Natural killer cell (primary cell): ENCODE measurements at regions not wholly inside any gene's neighbourhood (a gene's known extent, or its start where the extent isn't known, plus 50 kb on each side); places are given as distances from the start of the nearest gene placed in this dataset.

ENCODE experiments used
- ATAC-seq, 3 donors: fragments of 150-1000 bp in 2 of 3; fragments of 200-7000 bp in 1 of 3; cut with Tn5 transposase; 1 replicate in 1 of 3; 2 replicates in 2 of 3; pipeline ENCODE4 v1.10.0; 2021; ENCODE audit warnings: mild to moderate bottlenecking in 2 of 3, moderate library complexity in 2 of 3
- DNase-seq, 2 donors: peaks; one replicate each; pipeline versions ENCODE4 v3.0.0 to v3.0.0-alpha.2; 2013 to 2021; ENCODE audit warnings: mixed read lengths in 1 of 2
- H3K27ac ChIP-seq: one replicate; pipeline ENCODE4 v1.5.1; 2013; ENCODE audit warnings: mild to moderate bottlenecking, low read length
- H3K27me3 ChIP-seq: one replicate; pipeline ENCODE4 v1.6.1; 2013; ENCODE audit warnings: low read length; ENCODE audit not compliant: control insufficient read depth, insufficient read depth
- H3K36me3 ChIP-seq: one replicate; pipeline ENCODE4 v1.6.1; 2013; ENCODE audit warnings: low read length; ENCODE audit not compliant: control insufficient read depth, insufficient read depth
- H3K4me1 ChIP-seq: one replicate; pipeline ENCODE4 v1.6.1; 2013; ENCODE audit warnings: low read length; ENCODE audit not compliant: control insufficient read depth, insufficient read depth
- H3K4me3 ChIP-seq: one replicate; pipeline ENCODE4 v1.5.1; 2013; ENCODE audit warnings: low read length
- H3K9me3 ChIP-seq: one replicate; pipeline ENCODE4 v1.6.1; 2013; ENCODE audit warnings: low read length; ENCODE audit not compliant: control insufficient read depth, insufficient read depth
- H3K27ac Mint-ChIP-seq, 2 donors: one replicate each; pipeline ENCODE4 v1.8.0; 2022; ENCODE audit warnings: mild to moderate bottlenecking in 2 of 2, mixed read lengths in 2 of 2, moderate library complexity in 1 of 2
- H3K27me3 Mint-ChIP-seq, 2 donors: one replicate each; pipeline ENCODE4 v1.8.0; 2022; ENCODE audit warnings: low read depth in 2 of 2, mixed read lengths in 2 of 2
- H3K36me3 Mint-ChIP-seq: one replicate; pipeline ENCODE4 v1.8.0; 2022; ENCODE audit warnings: mixed read lengths
- H3K4me1 Mint-ChIP-seq, 2 donors: one replicate each; pipeline ENCODE4 v1.8.0; 2022; ENCODE audit warnings: mixed read lengths in 2 of 2
- H3K4me3 Mint-ChIP-seq: one replicate; pipeline ENCODE4 v1.8.0; 2022; ENCODE audit warnings: mild to moderate bottlenecking, moderate library complexity, mixed read lengths
- H3K9me3 Mint-ChIP-seq, 2 donors: one replicate each; pipeline ENCODE4 v1.8.0; 2022; ENCODE audit warnings: mixed read lengths in 2 of 2
- WGBS: methylation state at CpG from one replicate; pipeline ENCODE4 v1.1.7; 2013; ENCODE audit warnings: missing lambda C conversion rate; ENCODE audit not compliant: insufficient coverage; 5-methylcytosine and 5-hydroxymethylcytosine counted together
- intact Hi-C: fragments of 100-400 bp; cut with micrococcal nuclease; formaldehyde crosslinking; loops from one replicate; pipeline ENCODE4 v1.14.2; 2022
- TF ChIP-seq, protein P1 (sequence below): fragments of 200-600 bp; IDR thresholded peaks from one replicate; pipeline ENCODE4 v1.8.0; 2022; ENCODE audit warnings: antibody characterized with exemption

DNA sequence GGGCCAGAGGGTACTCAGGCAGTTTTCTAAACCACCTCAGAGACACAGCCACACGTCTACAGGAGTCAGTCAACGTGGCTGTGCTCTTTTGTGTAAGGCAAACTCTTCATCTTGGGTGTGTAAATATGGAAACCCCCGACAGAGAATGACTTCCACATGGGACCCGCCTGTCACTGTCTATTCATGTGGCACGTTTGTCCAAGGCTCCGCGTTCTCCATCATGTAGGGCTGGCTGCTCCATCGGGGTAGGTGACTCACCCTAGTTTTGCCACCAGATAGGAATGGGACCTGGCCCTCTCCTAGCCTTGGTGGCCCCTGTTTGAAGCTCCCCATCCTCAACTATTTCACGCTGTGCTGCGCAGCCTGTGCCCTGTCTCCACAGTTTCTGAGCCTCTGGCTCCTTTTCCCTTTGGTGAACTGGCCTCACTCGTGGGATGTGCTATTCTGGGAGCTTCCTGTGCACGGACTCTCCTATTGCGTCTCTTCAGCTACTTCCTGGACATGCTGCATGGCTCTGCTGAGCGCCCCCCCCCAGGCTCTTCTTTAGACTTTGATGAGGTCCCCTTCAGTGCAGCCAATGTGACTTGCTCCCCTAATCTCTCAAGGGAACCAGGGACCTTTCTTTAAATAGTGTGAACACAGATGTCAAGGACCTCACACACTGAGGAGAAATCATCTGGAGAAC, 143.2 kb upstream of the PDE10A start:
- Histone ChIP-seq H3K9me3 (no peaks in the 10 kb centered on the region), H3K4me3 (no peak overlapping the region), H3K4me1 (no peaks in the 10 kb centered on the region), H3K36me3 (no peaks in the 10 kb centered on the region), H3K27me3 (no peaks in the 10 kb centered on the region), H3K27ac (no peak overlapping the region)
- ATAC-seq, result peak in 1 of 3 donors; percentile 5
- no peak for DNase-seq
- Mint-ChIP-seq H3K4me3 (no peak overlapping the region), H3K27me3 (peaks cover 9 to 21% of the 10 kb centered on the region in 2 donors), H3K9me3 (no peaks in the 10 kb centered on the region), H3K36me3 (no peaks in the 10 kb centered on the region), H3K4me1 (peaks cover 0 to 4% of the 10 kb centered on the region in 2 donors), H3K27ac (no peak overlapping the region)
- intact Hi-C loops, result no loop called here
- WGBS, result 68% methylated on average over 14 of the region's 14 CpGs
- TF ChIP-seq, protein P1, sequence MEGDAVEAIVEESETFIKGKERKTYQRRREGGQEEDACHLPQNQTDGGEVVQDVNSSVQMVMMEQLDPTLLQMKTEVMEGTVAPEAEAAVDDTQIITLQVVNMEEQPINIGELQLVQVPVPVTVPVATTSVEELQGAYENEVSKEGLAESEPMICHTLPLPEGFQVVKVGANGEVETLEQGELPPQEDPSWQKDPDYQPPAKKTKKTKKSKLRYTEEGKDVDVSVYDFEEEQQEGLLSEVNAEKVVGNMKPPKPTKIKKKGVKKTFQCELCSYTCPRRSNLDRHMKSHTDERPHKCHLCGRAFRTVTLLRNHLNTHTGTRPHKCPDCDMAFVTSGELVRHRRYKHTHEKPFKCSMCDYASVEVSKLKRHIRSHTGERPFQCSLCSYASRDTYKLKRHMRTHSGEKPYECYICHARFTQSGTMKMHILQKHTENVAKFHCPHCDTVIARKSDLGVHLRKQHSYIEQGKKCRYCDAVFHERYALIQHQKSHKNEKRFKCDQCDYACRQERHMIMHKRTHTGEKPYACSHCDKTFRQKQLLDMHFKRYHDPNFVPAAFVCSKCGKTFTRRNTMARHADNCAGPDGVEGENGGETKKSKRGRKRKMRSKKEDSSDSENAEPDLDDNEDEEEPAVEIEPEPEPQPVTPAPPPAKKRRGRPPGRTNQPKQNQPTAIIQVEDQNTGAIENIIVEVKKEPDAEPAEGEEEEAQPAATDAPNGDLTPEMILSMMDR, result no peak

DNA sequence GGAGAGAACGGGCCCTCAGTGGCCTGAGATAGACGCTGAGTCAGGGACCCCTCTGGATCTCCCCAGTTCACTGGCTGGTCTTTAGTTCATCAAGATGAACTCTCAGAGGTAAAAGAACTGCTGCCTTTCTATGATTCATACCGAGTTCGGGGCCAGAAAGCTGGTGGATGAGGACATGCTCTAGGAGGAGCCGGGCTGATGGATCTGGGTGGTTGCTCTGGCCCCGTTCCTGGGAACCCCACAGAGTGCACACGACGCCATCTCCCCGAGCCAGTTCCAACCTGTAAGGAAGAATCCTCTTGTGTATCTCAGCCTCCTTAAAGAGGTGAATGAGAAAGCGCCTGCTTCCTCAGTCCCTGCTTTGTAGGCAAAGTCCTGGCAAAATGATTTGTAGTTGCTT, 142.6 kb upstream of the PDE10A start:
- no peak overlapping the region for H3K4me3 ChIP-seq
- ATAC-seq (no peak), DNase-seq (no peak)
- intact Hi-C loops, result no loop called here
- H3K27me3 ChIP-seq, result no peaks in the 10 kb centered on the region
- WGBS, result 70% methylated on average over 9 of the region's 10 CpGs
- TF ChIP-seq, protein P1, result no peak
- Mint-ChIP-seq H3K4me1 (peaks cover 0 to 4% of the 10 kb centered on the region in 2 donors), H3K27me3 (peaks cover 9 to 21% of the 10 kb centered on the region in 2 donors), H3K9me3 (no peaks in the 10 kb centered on the region), H3K27ac (no peak overlapping the region), H3K36me3 (no peaks in the 10 kb centered on the region), H3K4me3 (no peak overlapping the region)
- H3K4me1 ChIP-seq, result no peaks in the 10 kb centered on the region
- H3K36me3 ChIP-seq, result no peaks in the 10 kb centered on the region
- H3K9me3 ChIP-seq, result no peaks in the 10 kb centered on the region
- H3K27ac ChIP-seq, result no peak overlapping the region

DNA sequence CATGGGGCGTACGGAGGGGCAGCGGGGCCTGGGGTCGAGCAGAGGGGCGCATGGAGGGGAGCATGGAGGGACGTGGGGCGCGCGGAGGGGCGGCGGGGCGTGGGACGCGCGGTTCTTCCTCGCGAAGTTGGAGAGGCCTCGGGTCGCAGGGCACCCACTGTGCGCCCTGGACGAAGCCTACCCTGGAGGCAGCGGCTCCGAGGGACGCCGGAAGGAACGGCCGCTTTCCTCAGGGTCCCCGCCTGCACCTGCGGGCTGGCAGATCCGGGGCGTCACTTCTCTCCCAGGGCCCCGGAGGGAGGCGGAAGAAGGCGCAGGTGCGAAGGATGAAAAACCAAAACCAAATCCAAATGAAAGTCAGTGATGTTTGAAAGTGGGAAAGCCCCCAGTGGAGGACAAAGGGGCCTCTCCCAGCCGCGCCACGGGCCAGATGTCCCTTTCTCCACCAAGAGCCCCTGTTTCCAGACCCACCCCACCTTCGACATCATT, 142.1 kb upstream of the PDE10A start:
- no peaks in the 10 kb centered on the region for H3K36me3 Mint-ChIP-seq
- WGBS, result 18% methylated on average over 39 of the region's 39 CpGs
- intact Hi-C loops, result no loop called here
- no peak overlapping the region for H3K4me3 ChIP-seq
- H3K27ac Mint-ChIP-seq, result no peak overlapping the region
- no peak overlapping the region for H3K27ac ChIP-seq
- H3K36me3 ChIP-seq, result no peaks in the 10 kb centered on the region
- no peaks in the 10 kb centered on the region for H3K4me1 ChIP-seq
- H3K9me3 ChIP-seq, result no peaks in the 10 kb centered on the region
- H3K27me3 Mint-ChIP-seq, result peaks cover 9 to 21% of the 10 kb centered on the region in 2 donors
- no peak overlapping the region for H3K4me3 Mint-ChIP-seq
- ATAC-seq, result no peak
- peaks cover 0 to 4% of the 10 kb centered on the region in 2 donors for H3K4me1 Mint-ChIP-seq
- no peaks in the 10 kb centered on the region for H3K9me3 Mint-ChIP-seq
- no peaks in the 10 kb centered on the region for H3K27me3 ChIP-seq
- TF ChIP-seq, protein P1, result no peak
- DNase-seq, result no peak
